Activated CD8-positive, alpha-beta T cell treated with anti-CD3 and anti-CD28 coated beads, Interleukin-2, amount 10 ng/mL, durations not matched to agents 7 days and 5 days (primary cell): ENCODE measurements at regions not wholly inside any gene's neighbourhood (a gene's known extent, or its start where the extent isn't known, plus 50 kb on each side); places are given as distances from the start of the nearest gene placed in this dataset.

Experiments
- ATAC-seq: fragments of 150-1000 bp; cut with Tn5 transposase; one replicate; pipeline ENCODE4 v1.10.0; 2021; ENCODE audit warnings: moderate library complexity
- CTCF ChIA-PET: fragments of 350-600 bp; sonication (Branson Sonifier 250); formaldehyde crosslinking; loops from one replicate; lab custom pipeline; 2021; ENCODE audit warnings: antibody characterized with exemption; lab: Charles Lee
- POLR2A ChIA-PET: fragments of 350-600 bp; sonication (Branson Sonifier 250); formaldehyde crosslinking; loops from one replicate; lab custom pipeline; 2021; ENCODE audit warnings: antibody characterized with exemption; lab: Charles Lee
- DNase-seq: peaks from one replicate; pipeline ENCODE4 v3.0.0-alpha.2; 2020
- H3K27ac Mint-ChIP-seq: one replicate; pipeline ENCODE4 v1.8.0; 2021; ENCODE audit warnings: mild to moderate bottlenecking, mixed read lengths
- H3K27me3 Mint-ChIP-seq: one replicate; pipeline ENCODE4 v1.8.0; 2021; ENCODE audit warnings: low read depth, mixed read lengths
- H3K36me3 Mint-ChIP-seq: one replicate; pipeline ENCODE4 v1.8.0; 2021; ENCODE audit warnings: low read depth, mixed read lengths
- H3K4me1 Mint-ChIP-seq: one replicate; pipeline ENCODE4 v1.8.0; 2021; ENCODE audit warnings: low read depth, mixed read lengths
- H3K4me3 Mint-ChIP-seq: one replicate; pipeline ENCODE4 v1.8.0; 2021; ENCODE audit warnings: mild to moderate bottlenecking, mixed read lengths
- H3K9me3 Mint-ChIP-seq: one replicate; pipeline ENCODE4 v1.8.0; 2022; ENCODE audit warnings: mixed read lengths; ENCODE audit not compliant: insufficient read depth

DNA sequence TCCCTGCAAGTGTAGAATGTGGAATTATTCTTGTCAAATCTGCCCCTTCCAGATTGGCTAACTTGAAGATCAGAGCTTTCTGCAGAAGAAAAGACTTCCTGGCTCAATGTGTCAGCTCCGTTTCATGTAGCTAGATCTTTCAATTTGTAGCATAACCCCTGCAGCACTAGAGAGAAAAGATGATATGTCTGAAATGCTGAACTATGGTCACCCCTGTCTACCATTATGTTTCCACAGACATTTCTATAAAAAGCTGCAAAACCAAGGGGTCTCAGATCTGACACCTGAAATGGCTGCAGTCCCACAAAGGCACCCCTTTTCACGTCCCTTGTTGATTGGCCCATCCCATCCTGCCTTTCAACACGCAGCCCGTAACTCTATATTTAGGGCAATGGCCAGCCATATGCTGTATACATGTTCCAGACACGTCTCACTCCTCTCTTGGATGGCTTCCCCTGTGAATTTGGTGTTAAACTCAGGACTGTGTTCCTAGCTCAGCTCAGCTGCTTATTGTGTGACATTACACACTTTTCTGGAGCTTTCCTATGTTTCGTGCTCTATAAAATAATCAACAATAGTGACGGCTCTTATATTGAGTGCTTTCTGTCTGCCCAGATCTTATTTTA is 648.6 kb upstream of the CELF2 start:
- DNase-seq (no peak), ATAC-seq (no peak)
- H3K4me3 Mint-ChIP-seq = no peak overlapping the region
- ChIA-PET POLR2A (no interaction called here), CTCF (no interaction called here)
- no peaks in the 10 kb centered on the region for H3K4me1 Mint-ChIP-seq
- no peaks in the 10 kb centered on the region for H3K9me3 Mint-ChIP-seq
- no peaks in the 10 kb centered on the region for H3K36me3 Mint-ChIP-seq
- H3K27me3 Mint-ChIP-seq = no peaks in the 10 kb centered on the region
- H3K27ac Mint-ChIP-seq = no peak overlapping the region

DNA sequence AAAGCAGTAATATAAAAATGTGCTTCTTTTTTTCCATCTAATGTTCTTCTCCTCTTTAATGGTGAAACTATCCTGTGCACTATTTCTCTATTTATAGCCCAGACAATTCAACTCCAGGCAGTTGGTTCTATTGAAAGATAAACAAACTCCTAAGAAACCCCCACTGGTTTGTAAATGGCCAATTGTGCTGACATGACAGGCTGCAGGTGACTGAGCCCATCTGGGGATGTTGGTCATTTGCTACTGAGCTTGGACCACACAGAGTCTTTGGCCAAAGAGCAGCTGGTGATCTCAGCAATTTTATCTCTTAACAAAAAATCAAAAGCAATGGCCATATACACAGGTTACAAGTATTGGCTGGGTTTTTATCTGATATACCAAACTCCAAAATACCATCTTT is 631.8 kb upstream of the CELF2 start:
- Mint-ChIP-seq H3K4me3 (no peak overlapping the region), H3K27me3 (no peaks in the 10 kb centered on the region), H3K36me3 (no peaks in the 10 kb centered on the region), H3K4me1 (no peaks in the 10 kb centered on the region), H3K9me3 (no peaks in the 10 kb centered on the region), H3K27ac (no peak overlapping the region)
- ChIA-PET CTCF (no interaction called here), POLR2A (no interaction called here)
- no peak for ATAC-seq
- no peak for DNase-seq

DNA sequence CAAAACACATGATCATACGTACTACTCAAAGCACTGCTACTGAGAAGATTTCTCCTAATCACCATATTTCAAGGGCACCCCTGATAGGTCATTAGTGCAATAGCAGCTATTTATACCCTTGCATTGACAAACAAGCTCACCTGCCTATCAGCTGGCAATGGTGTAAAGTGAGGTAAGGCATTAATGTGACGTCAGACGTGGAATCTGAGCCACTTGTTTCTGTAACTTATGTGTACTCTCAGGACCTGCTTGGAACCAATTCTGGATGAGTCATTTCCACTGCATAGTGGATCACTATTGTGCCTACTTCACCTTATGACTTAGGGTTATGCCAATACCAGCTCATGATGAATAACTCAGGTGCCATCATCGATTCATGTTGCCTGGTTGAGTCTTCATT is 628.5 kb upstream of the CELF2 start:
- Mint-ChIP-seq H3K4me3 (no peak overlapping the region), H3K4me1 (no peaks in the 10 kb centered on the region), H3K27me3 (no peaks in the 10 kb centered on the region), H3K9me3 (no peaks in the 10 kb centered on the region), H3K27ac (no peak overlapping the region), H3K36me3 (no peaks in the 10 kb centered on the region)
- ATAC-seq (no peak), DNase-seq (no peak)
- ChIA-PET POLR2A (no interaction called here), CTCF (no interaction called here)

DNA sequence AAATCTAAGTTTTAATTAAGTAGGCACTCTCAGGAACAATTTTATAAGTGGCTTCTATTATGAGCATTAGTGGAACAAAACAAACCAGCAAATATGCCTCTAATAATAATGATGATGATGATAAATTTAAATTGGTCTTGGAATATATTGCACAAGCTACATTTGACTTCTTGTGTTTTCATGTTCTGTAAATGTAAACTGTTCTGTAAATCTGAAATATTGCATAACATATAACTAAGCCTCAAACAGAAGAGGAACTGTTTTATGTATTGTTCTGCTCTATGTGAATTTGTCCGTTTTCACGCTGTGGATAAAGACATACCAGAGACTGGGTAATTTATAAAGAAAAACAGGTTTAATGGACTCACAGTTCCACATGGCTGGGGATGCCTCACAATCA is 625.2 kb upstream of the CELF2 start:
- Mint-ChIP-seq H3K4me1 (no peaks in the 10 kb centered on the region), H3K4me3 (no peak overlapping the region), H3K27me3 (no peaks in the 10 kb centered on the region), H3K36me3 (no peaks in the 10 kb centered on the region), H3K27ac (no peak overlapping the region), H3K9me3 (no peaks in the 10 kb centered on the region)
- DNase-seq (no peak), ATAC-seq (no peak)
- CTCF ChIA-PET = no interaction called here
- POLR2A ChIA-PET = no interaction called here

DNA sequence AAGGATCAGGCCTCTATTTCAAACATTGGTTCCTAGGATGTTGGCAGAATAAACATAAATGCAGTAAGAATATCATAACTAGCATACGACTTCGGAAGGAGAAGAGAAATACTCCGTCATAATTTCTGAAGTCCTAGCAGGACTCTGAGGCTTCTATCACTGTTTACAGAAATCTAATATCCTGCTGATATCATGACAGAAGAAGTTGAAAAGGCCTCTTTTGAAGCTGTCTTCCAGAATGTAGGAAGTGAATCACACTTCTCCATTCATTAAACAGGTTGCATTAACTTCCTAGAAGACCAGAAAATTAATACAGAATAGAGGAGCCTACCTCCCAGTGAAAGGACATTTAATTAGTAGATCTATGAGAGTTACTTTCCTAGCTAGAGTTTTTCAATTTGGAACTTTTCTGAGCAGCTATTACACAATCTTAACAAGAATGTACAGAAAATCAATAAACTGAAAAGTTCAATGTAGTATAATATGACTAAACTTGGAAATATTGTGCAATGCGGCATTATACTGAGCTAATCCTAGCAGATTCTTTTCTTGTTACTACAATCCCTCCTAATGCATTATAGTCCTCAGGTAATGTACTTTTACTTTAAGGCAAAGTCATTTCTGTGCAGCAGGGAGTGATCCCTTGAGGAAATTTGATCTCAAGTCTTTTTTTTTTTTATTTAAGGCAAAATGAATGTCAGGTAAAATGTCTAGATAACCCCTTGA is 622.6 kb upstream of the CELF2 start:
- ChIA-PET POLR2A (no interaction called here), CTCF (no interaction called here)
- no peak overlapping the region for H3K4me3 Mint-ChIP-seq
- H3K9me3 Mint-ChIP-seq = no peaks in the 10 kb centered on the region
- peaks cover 2% of the 10 kb centered on the region for H3K27me3 Mint-ChIP-seq
- no peak overlapping the region for H3K27ac Mint-ChIP-seq
- no peaks in the 10 kb centered on the region for H3K4me1 Mint-ChIP-seq
- H3K36me3 Mint-ChIP-seq = no peaks in the 10 kb centered on the region
- ATAC-seq (no peak), DNase-seq (no peak)

DNA sequence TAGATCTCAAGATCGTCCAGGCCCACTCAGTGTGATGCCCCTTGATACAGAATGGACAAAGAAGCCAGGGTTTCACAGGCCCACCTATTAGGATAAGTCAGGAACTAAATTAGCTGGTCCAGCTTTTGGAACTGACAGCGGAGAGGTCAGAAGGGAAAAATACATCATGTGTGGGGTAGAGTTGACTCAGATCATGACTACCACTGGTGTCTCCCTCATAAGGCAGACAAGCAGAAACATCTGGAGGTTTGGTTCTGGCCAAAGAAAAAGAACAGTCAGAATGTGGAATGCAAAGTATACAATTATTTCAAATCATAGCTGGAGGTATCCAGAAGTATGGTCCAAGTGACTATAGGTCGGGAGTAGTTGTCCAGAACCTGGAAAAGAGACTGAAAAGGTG is 621.1 kb upstream of the CELF2 start:
- Mint-ChIP-seq H3K27ac (no peak overlapping the region), H3K27me3 (peaks cover 2% of the 10 kb centered on the region), H3K4me3 (no peak overlapping the region), H3K36me3 (no peaks in the 10 kb centered on the region), H3K4me1 (no peaks in the 10 kb centered on the region), H3K9me3 (no peaks in the 10 kb centered on the region)
- no peak for ATAC-seq
- CTCF ChIA-PET = no interaction called here
- DNase-seq = no peak
- POLR2A ChIA-PET = no interaction called here

DNA sequence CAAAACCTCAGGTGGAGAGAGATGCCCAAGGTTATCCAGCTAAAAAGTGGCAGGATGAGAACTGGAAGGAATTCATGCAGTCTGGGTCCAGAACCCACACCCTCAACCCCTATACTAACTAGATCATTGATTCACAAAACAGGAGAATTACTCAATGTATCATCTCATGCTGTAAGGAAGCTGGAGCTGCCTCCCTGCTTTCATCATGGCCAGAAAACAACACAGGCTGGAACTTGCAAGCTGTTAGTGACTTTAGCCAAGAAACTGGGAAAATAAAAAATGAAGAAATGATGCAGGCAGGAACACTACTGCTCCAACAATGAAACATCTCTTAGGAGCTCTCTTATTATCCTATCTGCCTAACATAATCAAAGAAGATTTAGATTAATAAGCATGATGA is 619.8 kb upstream of the CELF2 start:
- ChIA-PET CTCF (no interaction called here), POLR2A (no interaction called here)
- H3K4me3 Mint-ChIP-seq = no peak overlapping the region
- no peaks in the 10 kb centered on the region for H3K36me3 Mint-ChIP-seq
- peaks cover 2% of the 10 kb centered on the region for H3K27me3 Mint-ChIP-seq
- no peaks in the 10 kb centered on the region for H3K4me1 Mint-ChIP-seq
- ATAC-seq (no peak), DNase-seq (no peak)
- H3K27ac Mint-ChIP-seq = no peak overlapping the region
- no peaks in the 10 kb centered on the region for H3K9me3 Mint-ChIP-seq

DNA sequence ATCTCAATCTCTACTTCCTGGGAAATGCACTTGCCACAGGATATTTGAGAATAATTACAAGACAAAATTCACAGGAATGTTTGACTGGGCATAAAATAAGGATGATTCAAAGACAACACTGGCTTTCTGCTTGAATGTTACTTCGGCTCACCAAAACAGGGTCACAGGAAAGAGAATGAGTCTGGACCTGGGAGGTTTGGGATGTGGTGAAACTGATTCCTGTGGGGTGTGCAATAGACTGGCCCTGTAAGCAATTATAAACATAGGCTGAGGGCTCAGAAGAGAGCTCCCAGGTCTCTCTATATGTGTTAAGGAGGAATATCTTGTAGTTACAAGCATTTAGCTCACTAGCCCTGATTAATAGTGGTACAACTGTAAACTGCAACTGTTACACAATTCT is 613.9 kb upstream of the CELF2 start:
- H3K36me3 Mint-ChIP-seq = no peaks in the 10 kb centered on the region
- POLR2A ChIA-PET = no interaction called here
- DNase-seq (no peak), ATAC-seq (no peak)
- H3K4me1 Mint-ChIP-seq = no peaks in the 10 kb centered on the region
- no peak overlapping the region for H3K4me3 Mint-ChIP-seq
- CTCF ChIA-PET = no interaction called here
- no peak overlapping the region for H3K27ac Mint-ChIP-seq
- H3K27me3 Mint-ChIP-seq = peaks cover under 1% of the 10 kb centered on the region
- no peaks in the 10 kb centered on the region for H3K9me3 Mint-ChIP-seq

DNA sequence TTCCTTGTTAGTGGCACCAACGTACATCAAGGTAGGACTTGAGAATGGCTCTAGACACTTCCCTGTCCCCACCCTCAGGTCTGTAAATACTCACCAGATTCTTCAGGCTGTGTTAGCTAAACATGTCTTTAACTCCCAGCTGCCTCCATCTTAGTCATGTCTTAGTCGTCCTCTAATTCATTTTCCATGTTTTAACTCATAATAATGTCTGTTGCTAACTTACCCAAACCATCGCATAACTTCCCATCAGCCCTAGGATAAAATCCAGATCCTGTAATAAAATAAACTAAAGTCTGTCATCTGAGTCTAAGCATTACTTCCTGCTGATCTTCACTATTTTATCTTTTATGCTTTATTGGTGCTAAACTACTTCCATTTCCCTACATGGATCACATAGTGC is 600.0 kb upstream of the CELF2 start:
- H3K36me3 Mint-ChIP-seq = no peaks in the 10 kb centered on the region
- no peak overlapping the region for H3K4me3 Mint-ChIP-seq
- POLR2A ChIA-PET = no interaction called here
- no peak overlapping the region for H3K27ac Mint-ChIP-seq
- H3K4me1 Mint-ChIP-seq = peaks cover 7% of the 10 kb centered on the region
- H3K27me3 Mint-ChIP-seq = no peaks in the 10 kb centered on the region
- CTCF ChIA-PET = no interaction called here
- ATAC-seq = no peak
- DNase-seq = no peak
- H3K9me3 Mint-ChIP-seq = no peaks in the 10 kb centered on the region

DNA sequence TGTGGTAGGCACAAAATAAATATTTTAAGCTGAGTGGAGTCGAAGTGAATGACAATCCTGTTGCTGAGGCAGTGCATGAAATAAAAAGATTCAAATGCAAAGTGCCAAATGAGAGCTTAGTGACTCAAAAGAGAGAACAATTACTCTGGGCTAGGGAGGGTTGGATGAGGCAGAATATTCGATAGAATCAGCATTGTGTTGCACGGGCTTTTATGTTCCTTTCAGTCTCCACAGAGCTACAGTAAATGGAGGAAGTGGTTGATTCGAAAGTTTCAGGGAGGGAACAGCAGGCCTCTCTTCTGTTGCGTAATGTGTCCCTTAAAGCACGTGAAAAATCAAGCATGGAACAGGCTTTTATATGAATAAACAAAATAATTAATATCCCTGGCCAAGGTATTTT is 599.3 kb upstream of the CELF2 start:
- CTCF ChIA-PET = no interaction called here
- no peaks in the 10 kb centered on the region for H3K27me3 Mint-ChIP-seq
- no peak overlapping the region for H3K27ac Mint-ChIP-seq
- DNase-seq (no peak), ATAC-seq (no peak)
- H3K36me3 Mint-ChIP-seq = no peaks in the 10 kb centered on the region
- H3K4me3 Mint-ChIP-seq = no peak overlapping the region
- peaks cover 7% of the 10 kb centered on the region for H3K4me1 Mint-ChIP-seq
- no peaks in the 10 kb centered on the region for H3K9me3 Mint-ChIP-seq
- POLR2A ChIA-PET = no interaction called here

DNA sequence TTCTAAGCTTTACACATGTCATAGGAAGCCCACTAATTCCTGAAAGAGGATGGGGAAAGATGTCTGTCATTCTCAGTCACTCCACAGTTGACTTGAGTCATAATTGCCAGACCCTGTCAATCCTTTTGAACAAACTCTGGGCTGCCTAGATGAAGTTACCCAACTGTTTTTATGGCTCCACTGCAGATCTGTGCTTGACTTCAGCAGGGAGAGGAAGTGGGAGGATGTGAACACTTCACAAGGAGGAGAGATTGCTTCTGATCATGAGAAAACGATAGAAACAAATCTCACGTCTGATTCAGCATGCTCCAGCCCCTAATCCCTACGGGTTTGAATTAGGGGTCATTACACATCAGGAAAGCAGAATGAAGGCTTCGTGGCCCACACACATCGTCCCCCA is 596.6 kb upstream of the CELF2 start:
- peaks cover 7% of the 10 kb centered on the region for H3K4me1 Mint-ChIP-seq
- ChIA-PET POLR2A (no interaction called here), CTCF (no interaction called here)
- no peak overlapping the region for H3K4me3 Mint-ChIP-seq
- H3K9me3 Mint-ChIP-seq = no peaks in the 10 kb centered on the region
- no peaks in the 10 kb centered on the region for H3K36me3 Mint-ChIP-seq
- DNase-seq (no peak), ATAC-seq (no peak)
- no peak overlapping the region for H3K27ac Mint-ChIP-seq
- H3K27me3 Mint-ChIP-seq = no peaks in the 10 kb centered on the region

DNA sequence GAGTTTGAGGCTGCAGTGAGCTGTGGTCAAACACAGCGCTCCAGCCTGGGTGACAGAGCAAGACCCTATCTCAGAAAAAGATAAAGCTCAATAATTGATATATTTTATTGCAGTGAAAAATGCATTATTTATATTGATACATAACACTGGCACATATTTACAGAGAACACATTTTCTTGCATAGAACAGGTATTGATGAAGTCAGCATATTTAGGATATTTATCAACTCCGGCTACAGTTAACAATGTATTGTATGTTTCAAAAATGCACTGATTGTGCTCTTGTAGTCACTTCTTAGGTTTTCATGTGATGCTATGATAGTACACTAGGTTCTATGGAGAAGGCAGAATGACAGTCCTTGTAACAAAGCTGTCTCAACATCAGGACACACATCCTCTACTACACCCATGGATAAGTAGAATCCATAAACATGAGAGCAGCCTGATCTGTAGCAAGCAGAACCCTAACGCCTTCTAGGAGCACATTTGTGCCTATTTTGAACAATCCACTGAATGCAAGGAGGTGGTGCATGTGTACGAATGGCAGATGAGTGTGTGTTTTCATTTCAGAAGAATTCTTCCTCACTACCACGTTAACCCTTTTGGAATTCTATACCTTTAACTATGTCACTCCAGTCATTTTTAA is 586.1 kb upstream of the CELF2 start:
- ATAC-seq = no peak
- ChIA-PET CTCF (no interaction called here), POLR2A (interaction anchor here (1.1 kb wide), 1 partner anchor 9 kb away, joined by 4 read pairs; no protein-coding TSS in a partner anchor)
- no peak for DNase-seq
- Mint-ChIP-seq H3K4me3 (no peak overlapping the region), H3K36me3 (no peaks in the 10 kb centered on the region), H3K27ac (no peak overlapping the region), H3K27me3 (no peaks in the 10 kb centered on the region), H3K4me1 (no peaks in the 10 kb centered on the region), H3K9me3 (no peaks in the 10 kb centered on the region)
